ENCODE measurements at regions not wholly inside any gene's neighbourhood (a gene's known extent, or its start where the extent isn't known, plus 50 kb on each side); places are given as distances from the start of the nearest gene placed in this dataset.

DNA sequence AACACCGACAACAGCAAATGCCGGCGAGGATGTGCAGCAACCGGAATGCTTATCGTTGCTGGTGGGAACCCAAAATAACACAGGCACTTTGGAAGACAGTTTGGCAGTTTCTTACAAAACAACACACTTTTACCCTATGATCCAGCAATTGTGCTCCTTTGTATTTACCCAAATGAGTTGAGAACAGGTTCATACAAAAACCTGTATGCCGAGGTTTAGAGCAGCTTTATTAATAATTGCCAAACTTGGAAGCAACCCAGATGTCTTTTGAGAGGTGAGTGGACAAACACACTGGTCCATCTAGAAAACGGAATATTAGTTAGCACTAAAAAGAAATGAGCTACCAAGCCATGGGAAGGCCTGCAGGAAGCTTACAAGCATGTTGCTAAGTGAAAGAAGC lies 118.9 kb downstream of the CTTN start:
- no peak overlapping the region for H3K4me3 ChIP-seq (ENCODE audit: low read length)
- DNase-seq (ENCODE audit: low read depth, low spot score): no peak

DNA sequence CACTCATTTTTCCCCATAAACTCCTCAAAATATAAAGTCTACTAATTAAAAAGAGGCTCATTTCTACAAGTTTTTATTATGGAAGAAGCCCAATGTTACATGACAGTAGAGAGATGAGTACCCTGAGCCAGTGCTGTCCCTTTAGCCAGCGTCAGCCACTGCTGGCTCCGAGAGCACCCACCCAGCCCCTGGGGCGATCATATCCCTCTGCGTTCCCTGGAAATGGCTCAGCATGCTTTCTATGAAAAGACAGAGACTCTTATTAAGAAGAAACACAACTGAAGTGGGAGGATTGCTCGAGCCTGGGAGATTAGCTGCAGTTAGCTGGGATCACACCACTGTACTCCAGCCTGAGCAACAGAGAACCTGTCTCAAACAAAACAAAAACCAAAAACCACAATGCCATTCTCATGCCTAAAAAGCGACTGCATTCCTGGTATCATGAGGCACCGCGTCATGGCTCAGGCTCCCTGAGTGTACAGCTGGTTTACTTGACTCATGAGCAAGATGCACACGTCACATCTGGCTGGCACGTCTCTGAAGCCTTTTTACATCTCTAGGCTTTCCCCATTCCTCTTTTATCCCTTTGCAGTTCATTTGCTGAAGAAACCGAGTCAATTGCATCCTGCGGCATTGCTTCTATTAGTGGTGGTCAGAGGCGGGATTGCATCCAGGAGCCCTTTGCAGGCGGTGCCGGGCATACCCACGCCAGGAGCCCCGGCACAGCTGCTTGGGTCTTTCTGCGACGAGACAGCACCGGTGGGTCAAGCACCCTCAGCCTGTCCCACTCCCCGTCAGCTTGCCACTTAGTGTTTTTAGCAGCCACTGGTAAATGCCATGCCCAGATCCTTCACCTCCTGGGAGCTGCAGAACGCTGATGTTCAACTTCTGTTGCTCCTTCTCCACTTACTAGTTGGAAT lies 119.9 kb downstream of the CTTN start:
- DNase-seq (ENCODE audit: low read depth, low spot score): no peak
- no peak overlapping the region for H3K4me3 ChIP-seq (ENCODE audit: low read length)

DNA sequence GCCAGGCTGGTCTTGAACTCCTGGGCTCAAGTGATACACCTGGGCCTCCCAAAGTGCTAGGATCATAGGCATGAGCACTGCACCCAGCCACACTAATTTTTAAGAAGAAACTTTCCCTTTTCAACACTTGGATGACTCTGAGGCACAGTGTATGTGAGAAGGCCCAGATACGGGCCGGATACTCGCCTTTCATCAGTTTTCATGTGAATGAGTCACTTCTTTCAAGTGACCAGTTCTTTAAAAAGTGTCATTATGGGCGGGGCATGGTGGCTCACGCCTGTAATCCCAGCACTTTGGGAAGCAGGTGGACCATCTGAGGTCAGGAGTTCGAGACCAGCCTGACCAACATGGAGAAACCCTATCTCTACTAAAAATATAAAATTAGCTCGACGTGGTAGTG lies 120.8 kb downstream of the CTTN start:
- no peak for DNase-seq (ENCODE audit: low read depth, low spot score)
- no peak overlapping the region for H3K4me3 ChIP-seq (ENCODE audit: low read length)

DNA sequence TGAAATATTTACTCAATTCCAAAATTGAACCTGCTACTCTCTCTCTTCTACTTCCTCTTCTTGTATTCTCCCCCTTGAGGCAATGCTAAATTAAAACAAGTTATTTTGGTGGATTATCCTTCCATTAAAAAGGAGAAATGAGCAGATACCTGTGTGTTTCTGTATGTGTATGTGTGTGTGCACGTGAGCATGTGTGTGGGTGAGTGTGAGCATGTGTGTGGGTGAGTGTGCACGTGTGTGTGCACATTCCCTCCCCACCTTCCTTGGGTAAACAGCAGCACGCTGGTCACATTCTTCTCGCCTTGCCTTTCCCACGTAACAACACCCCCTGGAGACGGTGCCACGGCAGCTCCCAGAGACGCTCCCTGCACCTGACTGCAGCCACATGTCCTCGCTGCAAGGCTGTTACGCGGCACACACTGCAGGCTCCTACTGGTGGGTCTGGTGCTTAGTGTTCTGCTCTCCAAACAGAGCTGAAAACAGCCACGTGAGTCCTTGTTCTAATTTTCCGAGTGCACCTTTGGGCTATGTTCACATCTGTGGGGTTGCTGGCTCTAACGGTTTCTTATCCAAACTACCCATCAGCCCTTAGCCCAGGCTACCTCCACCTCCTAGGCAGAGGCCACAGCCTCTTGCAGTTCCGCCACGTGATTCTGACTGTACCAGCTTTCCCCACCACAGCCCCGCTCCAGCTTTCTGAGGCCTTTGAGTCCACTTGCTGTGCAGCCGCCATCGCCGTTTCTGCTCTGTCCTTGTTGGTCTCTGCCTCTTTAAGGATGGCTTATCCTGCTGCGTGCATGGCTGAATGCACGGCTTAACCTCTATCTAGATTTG lies 123.4 kb downstream of the CTTN start:
- DNase-seq (ENCODE audit: low read depth, low spot score): no peak
- no peak overlapping the region for H3K4me3 ChIP-seq (ENCODE audit: low read length)

DNA sequence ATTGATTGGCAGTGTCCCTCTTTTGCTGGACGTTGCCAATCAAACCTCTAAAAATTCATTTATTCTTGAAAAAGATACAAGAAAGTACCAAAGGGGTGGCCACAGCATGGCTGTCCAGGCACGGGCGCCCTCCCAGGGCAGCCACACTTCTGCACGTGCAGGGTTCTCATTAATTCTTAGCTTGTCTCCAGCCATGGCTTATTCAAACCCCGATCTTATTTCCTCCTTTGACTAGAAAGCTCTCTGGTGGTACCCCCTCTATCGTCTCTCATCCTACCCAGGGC lies 123.9 kb downstream of the CTTN start:
- no peak for DNase-seq (ENCODE audit: low read depth, low spot score)
- H3K4me3 ChIP-seq (ENCODE audit: low read length): no peak overlapping the region

DNA sequence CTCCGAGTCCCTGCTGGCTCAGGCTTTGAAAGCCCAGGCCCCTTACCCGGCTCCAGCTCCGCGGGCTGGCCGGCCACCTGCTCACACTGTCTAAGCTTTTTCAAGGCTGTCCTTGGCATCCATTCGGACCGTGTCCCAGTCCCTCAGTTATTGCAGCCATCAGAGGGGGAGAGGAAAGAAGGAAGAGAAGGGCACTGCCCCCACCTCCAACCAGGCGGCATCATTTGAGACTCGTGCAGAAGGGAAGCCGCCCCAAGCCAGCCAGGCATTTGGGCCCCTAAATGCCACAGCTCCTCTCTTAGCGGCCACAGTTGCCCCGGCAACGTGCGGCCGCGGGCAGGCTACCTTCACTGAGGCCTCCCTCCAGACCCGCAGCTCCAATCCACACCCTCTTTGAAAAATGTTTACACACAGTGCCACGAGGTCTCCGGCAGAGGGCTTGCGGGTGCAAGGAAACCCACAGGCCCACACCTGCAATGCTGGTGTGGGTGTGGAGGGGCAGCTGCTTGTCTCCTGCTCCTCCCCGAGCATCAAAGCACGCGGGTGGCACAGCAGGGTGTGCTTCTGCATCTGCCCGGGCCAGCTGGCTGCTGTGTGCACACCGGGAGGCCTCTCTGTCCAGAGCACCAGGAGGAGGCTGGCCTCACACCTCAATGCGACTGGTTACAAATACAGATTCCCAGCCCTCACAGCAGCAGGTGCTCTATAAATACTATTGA lies 124.4 kb downstream of the CTTN start:
- peak; percentile 76 for DNase-seq (ENCODE audit: low read depth, low spot score)
- H3K4me3 ChIP-seq (ENCODE audit: low read length): no peak overlapping the region

DNA sequence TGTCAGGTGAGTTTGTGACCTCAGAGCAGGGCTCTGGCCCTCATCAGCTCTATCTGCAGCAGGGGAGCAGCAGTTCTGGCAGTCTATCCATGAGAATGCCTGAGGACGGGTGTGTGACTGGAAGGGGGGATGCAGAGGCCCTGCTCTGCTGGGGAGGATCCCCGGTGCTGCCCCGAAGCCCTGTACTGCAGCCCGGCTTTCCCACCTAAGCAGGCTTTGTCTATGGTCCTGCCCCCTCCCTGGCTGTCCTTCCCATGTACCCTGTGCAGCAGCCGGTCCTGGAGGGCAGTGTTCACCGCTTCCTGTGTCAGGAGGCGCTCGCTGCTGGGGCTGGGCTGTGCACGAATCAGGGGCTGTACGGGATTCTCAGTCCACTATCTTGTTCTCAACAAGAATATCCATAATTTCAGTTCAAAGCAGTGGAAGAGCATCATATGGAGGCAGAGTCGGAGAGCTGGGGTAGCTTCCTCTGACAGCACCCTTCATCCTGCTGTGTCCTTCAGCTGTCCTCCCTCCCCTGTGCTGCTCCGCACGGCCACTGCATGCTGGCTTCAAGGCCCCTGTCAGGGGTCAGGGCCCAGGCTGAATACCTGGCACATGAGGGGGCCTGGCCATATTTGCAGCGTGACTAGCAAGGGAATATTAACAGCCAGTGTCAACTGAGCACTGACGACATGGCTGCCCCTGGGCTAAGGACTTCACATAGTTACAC lies 125.2 kb downstream of the CTTN start:
- no peak for DNase-seq (ENCODE audit: low read depth, low spot score)
- H3K4me3 ChIP-seq (ENCODE audit: low read length): no peak overlapping the region

DNA sequence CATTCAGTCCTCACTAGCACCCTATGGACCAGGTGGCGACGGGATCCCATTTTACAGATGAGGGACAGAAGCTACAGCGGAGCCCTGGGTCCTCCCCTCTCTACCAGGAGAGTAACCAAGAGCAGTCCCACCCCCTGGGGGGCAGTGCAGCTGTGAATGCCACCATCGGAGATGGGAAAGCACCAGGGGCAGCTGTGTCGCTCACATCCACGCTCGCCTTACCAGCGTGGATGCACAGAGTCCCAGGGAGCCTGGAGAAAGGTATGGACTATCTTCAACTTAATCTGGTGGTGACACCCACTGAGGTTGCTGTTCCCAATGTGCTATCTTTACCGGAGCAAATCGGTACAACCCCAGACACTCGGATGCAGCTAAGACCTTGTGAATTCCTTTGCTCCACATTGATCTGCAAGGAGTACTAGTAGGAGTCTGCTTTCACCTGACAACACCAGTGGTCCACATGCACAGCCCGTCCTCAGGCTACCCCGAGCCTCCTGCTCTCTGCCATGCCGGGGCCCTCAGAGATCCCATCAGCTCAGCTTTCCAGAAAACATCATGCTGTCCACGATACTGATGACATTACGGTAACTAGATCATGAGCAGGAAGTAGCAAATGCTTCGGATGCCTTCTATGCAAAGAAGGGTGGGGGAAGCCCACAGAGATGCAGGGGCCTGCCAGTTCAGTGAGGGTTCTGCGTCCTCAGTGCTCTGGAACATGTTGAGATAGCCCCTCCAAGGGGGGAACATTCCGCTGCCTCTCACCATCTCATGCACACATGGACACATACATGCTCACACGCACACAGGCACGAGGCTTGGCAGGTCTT lies 126.0 kb downstream of the CTTN start:
- no peak for DNase-seq (ENCODE audit: low read depth, low spot score)
- H3K4me3 ChIP-seq (ENCODE audit: low read length): no peak overlapping the region

DNA sequence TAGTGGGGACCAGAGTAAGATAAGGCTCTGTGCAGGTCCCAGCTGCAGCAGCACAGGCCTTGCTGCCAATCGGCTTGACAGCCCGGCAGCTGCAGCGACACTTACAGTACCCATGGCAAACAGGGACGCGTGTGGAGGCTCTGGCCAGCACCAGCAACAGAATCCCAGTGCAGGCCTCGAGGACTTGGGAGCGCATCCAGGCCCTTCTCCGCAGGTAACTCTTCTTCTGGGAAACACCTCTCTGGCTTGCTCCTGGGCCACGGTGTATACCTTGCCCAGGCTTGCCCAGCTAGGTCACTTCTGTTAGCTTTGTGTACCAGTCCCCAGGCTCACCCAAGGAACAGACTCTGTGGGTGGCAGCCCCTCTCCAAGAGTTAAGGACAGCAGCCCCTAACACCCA lies 126.7 kb downstream of the CTTN start:
- DNase-seq (ENCODE audit: low read depth, low spot score): no peak
- H3K4me3 ChIP-seq (ENCODE audit: low read length): no peak overlapping the region

DNA sequence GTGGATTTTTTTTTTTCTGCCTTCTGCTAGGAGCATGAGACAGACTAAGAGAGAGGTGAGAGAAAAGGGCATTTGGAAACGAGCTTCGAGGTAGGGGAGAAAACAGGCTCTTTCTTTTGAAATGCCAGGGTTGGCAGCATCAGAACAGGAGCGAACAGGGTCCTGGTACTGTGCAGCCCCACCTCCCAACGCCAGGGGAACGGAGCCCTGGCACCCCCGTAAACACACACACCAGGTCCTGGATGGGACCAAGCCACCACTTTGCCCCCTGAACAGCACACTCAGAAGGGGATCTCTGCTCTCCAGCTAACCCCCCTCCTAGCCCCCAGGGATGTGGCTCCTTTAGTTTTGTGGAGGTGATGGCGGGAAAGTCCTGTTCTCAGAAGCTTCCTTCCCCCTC lies 127.1 kb downstream of the CTTN start:
- DNase-seq (ENCODE audit: low read depth, low spot score): no peak
- H3K4me3 ChIP-seq (ENCODE audit: low read length): no peak overlapping the region

DNA sequence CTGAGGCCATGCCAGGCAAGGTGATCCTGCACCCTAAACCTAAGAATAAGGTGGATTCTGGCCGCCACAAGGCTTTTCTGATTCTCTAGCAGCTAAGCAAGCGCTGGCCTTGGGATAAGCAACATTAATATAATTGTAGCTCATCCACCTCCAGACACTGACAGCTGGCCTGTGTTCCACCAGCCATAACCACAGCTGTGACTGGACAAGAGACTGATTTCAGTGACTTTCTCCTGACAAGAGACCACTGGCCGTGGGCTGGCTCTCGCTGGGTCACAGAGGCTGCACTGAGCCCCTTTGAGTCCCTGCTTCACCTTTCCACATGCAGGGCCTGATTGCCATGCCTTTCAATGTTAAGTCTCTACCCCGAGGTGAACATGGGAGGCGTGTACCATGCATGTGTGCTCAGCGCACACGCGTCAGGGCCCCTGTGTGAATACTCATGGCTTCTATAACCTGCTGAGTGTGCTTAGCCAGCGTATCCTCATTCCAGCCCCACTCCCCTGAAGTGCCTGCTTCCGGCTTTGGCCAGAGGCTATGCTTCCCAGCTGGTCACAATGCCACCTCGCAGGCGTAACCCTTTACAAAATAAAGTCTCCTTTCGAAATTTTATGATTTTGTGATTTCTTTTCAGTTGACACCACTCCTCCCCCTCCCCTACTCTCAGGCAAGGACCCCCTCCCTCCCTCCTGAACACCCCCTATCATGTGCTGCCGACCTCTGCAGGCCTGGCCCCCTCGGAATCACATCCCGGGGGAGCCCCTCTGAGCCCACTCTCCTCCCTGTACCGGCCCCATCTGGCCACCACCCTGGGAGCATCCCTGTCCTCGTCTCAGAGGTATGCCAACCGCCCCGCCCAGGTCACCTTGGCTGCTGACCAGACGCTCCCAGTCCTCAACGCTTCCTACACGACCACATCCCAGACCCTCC lies 128.1 kb downstream of the CTTN start:
- no peak overlapping the region for H3K4me3 ChIP-seq (ENCODE audit: low read length)
- DNase-seq (ENCODE audit: low read depth, low spot score): no peak

DNA sequence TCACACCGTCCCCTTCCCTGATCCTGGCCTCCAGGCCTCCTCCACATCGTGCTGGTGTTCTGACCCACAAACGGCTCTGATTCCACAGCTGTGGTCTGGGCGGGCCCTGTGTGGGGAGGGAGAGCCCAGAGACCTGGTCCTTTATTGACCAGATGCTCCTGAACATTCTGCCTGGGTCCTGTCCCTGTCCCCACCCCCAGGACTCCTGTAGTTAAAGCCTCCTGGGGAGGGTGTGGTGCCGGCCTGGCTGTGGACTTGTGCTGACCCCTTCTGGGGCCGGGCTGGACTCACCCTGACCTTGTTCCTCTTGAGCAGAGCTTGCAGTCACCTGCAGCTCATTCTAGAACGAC lies 128.7 kb downstream of the CTTN start:
- no peak overlapping the region for H3K4me3 ChIP-seq (ENCODE audit: low read length)
- no peak for DNase-seq (ENCODE audit: low read depth, low spot score)

DNA sequence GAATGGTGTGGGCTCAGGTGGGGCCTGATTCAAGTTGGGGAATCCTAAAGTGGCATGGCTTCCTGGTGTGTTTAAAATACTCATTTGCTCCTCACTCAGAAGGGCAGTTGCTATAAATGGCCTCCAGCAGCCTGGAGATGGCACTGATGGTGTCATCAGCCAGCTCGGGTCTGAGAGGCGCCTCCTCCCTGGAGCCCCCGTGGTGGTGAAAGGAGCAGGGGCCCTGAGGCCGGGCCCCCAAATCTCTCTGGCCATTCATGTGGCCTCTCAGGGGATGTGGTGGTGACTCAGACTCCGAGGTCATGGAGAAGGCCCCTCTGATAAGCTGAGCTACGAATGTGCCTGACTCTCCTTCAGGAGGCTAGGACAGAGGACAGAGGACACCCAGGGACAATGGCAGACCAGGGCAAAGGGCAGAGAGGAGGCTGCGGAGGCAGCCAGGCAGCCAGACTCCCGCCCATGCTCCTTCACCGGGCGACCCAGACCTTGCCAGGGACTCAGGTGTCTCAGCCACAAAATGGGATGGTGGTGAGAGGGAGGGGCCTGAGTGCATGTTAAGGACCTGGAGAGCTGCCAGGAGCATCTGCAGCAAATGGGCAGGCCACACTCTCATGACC lies 129.2 kb downstream of the CTTN start:
- no peak overlapping the region for H3K4me3 ChIP-seq (ENCODE audit: low read length)
- no peak for DNase-seq (ENCODE audit: low read depth, low spot score)

DNA sequence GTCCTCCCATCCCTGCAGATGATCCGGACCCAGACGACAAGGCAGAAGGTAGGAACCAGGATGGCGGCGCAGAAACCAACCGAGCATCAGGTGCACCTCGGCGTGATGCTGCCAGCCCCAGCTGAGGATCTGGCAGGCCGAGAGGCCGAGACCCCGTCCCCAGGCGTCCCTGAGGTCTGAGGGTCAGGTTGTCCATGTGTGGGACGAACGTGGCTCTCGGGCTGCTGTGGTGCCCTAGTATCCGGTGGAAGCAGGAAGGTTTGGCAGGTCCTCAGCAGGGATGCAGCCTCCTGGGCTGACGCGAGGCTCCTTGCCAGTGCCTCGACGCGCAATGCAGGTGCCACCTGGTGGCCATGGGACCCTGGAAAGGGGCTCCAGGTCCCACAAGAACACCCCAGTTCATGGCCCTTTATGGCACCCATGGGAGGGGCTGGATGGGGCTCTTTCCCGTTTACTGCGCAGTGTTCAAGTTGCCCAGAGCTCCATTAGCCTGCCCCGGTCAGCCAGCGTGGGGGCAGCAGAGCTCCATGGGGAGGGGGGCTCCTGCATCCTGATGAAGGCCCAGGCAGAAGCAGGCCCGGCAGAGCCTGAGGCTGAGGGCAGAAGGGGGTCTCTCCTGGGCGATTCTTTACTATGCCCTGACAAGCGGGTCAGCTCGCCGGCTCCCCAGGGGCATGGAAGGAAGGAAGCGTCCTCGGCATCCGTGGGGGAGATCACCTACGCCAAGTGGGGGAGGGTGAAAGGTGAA lies 129.9 kb downstream of the CTTN start:
- no peak overlapping the region for H3K4me3 ChIP-seq (ENCODE audit: low read length)
- DNase-seq (ENCODE audit: low read depth, low spot score): no peak

DNA sequence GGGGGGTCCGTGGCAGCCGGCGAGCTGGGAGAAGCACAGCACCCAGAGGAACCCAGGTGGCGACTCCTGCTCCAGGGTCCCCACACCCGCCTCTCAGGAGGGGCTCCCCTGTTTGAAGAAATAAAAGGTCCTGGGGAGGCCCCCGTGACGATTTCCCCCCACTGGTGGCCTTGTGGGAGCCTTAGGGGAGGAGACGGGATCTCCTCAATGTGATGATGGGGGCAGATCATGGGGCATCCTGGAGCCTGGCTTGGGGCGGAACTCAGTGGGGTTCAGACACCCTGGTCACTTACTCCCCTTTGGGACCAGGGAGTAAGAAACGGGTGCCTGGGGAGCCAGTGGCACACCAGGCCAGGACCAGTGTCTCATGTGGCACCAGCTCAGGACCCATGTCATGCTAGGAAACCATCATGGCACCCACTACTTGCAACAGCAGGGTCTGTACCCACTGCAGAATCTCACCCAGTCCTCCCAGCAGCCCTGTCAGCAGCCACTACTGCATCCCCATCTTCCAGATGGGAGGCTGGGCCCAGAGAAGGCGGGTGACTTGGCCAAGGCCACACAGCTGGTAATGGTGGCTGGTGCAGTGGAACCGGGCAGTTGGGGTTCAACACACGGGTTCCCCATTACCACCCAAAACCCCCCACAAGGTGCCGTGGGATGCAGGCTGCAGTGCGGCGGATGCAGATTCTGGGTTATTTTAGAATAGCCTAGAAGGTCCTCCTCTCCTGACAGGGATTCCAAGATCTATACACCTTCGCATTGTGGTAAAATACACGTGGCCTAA lies 130.7 kb downstream of the CTTN start:
- no peak for DNase-seq (ENCODE audit: low read depth, low spot score)
- no peak overlapping the region for H3K4me3 ChIP-seq (ENCODE audit: low read length)

DNA sequence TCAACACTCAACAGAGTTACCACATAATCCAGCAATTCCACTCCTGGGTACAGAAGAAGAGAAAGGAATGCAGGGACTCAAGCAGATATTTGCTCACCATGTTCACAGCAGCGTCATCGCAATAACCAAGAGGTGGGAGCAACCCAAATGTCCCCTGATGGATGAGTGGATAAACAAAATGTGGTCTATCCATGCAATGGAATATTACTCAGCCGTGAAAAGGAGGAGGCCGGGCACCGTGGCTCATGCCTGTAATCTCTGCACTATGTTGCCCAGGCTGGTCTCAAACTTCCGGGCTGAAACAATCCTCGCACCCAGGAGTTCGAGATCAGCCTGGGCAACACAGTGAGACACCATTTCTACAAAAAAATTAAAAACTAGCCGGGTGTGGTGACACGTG lies 131.7 kb downstream of the CTTN start:
- no peak overlapping the region for H3K4me3 ChIP-seq (ENCODE audit: low read length)
- no peak for DNase-seq (ENCODE audit: low read depth, low spot score)

Data from Jurkat, Clone E6-1 (cell line).